ENCODE measurements at regions not wholly inside any gene's neighbourhood (a gene's known extent, or its start where the extent isn't known, plus 50 kb on each side); places are given as distances from the start of the nearest gene placed in this dataset.

- no peak for DNase-seq
Observed at GRCh38 chr14:65359503-65359902, 53.0 kb upstream of the FUT8 start.

DNA sequence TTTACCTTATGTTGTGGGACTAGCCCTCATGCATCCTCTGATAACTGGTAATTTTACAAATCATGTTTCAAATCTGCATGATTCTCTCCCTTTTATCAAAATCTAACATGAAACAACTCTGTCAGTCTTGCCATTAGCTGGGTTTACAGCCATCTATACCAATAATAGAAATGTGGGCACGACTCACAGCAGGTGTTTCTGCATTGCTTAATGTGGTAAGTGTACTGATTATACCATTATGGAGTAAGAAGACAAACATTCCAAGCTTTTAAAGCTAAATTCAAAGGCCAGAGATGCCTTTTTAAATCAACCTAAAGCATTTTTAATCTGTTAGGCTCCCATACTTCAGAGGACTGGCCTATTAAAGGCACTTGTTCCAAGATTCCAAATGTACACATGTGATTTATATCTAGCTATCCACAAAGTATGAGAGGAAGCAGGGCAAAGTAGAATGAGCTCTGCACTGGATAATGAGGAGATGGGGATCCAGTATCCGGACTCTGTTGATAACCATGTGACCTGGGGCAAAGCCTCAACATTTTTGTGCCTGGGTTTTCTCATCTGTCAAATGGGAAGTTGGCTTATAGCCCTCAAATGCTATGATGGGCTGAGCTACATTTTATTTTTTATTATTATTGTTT lies 52.3 kb upstream of the FUT8 start:
- DNase-seq, result no peak

DNA sequence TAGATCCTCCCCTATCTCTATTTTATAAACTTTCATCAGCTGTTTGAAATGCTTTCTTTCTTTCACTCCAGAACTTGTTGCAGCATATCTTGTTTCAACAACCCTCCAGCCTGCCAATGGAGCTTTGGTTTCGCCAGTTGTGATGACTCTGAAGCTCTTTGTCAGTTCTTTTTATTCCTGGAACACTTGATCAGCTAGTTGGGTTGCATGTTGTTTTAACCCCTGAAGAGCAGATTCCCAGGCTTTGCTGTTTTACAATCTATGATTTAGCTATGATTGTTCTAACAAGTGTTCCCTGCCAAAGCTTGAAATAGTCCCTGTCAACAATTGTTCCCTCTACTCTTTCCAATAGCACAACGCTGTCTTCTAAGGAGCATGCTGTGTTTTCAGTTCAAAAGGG lies 50.6 kb upstream of the FUT8 start:
- peak; percentile 40 for DNase-seq
